HCT116 (cell line): ENCODE measurements at regions not wholly inside any gene's neighbourhood (a gene's known extent, or its start where the extent isn't known, plus 50 kb on each side); places are given as distances from the start of the nearest gene placed in this dataset.

Source experiments
- ATAC-seq: fragments of 200-7000 bp; cut with Tn5 transposase; 2 replicates; pipeline ENCODE4 v1.9.1; 2020; ENCODE audit warnings: mild to moderate bottlenecking, moderate library complexity
- BruUV-seq: library from RNA; stranded (reverse); fragments of 400-500 nt; replicated peaks from 2 replicates; lab custom pipeline; 2021; lab: Mats Ljungman, UMichigan
- CTCF ChIA-PET: fragments of 300-600 bp; sonication (Branson Sonifier 250); formaldehyde crosslinking; loops from one replicate; lab custom pipeline; 2021; ENCODE audit warnings: antibody characterized with exemption; lab: Charles Lee
- POLR2A ChIA-PET: fragments of 300-600, 350-600 bp; sonication (Branson Sonifier 250); formaldehyde crosslinking; loops from one replicate; lab custom pipeline; 2021; ENCODE audit warnings: antibody characterized with exemption; lab: Charles Lee
- RAD21 ChIA-PET, 2 experiments: fragments of 300-600 bp; sonication (Branson Sonifier 250); formaldehyde crosslinking; loops; one replicate each; lab custom pipeline; 2023; ENCODE audit warnings: low total read pairs in 2 of 2; ENCODE audit not compliant: uncharacterized antibody in 2 of 2, unreplicated experiment in 2 of 2, low non-redundant PET in 1 of 2; lab: Charles Lee
- DNase-seq: peaks from one replicate; pipeline ENCODE4 v3.0.0-alpha.2; 2010; ENCODE audit warnings: low read depth, low spot score
- H2AFZ ChIP-seq: fragments of 200-600 bp; shearing (Covaris generic), sonication (generic); 2 replicates; pipeline ENCODE4 v1.6.1; 2017; ENCODE audit warnings: low read depth, mixed run types, mixed read lengths, antibody characterized with exemption, low read length; ENCODE audit not compliant: poor library complexity, severe bottlenecking
- H3K27ac ChIP-seq: 2 replicates; pipeline ENCODE4 v1.5.1; 2012; ENCODE audit warnings: low read depth, low read length
- H3K27me3 ChIP-seq: fragments of 200-600 bp; sonication (generic); 2 replicates; pipeline ENCODE4 v1.6.1; 2016; ENCODE audit warnings: mixed run types, low read length, mixed read lengths; ENCODE audit not compliant: insufficient read depth
- H3K36me3 ChIP-seq, 2 experiments: fragments of 200-500 bp in 1 of 2; fragments of 200-600 bp in 1 of 2; sonication (Bioruptor generic) in 1 of 2; sonication (generic) in 1 of 2; 2 replicates each; pipeline versions ENCODE4 v1.5.1 to v1.6.1; 2014 to 2016; ENCODE audit warnings: low read length in 2 of 2, inconsistent platforms in 1 of 2, mixed read lengths in 1 of 2, mixed run types in 1 of 2; ENCODE audit not compliant: insufficient read depth in 2 of 2, control insufficient read depth in 1 of 2
- H3K4me1 ChIP-seq, 2 experiments: fragments of 200-600 bp in 1 of 2; sonication (generic) in 1 of 2; 2 replicates each; pipeline versions ENCODE4 v1.5.1 to v1.6.1; 2012 to 2017; ENCODE audit warnings: low read length in 2 of 2, inconsistent platforms in 1 of 2, mild to moderate bottlenecking in 1 of 2, mixed read lengths in 1 of 2, mixed run types in 1 of 2, moderate library complexity in 1 of 2; ENCODE audit not compliant: insufficient read depth in 2 of 2, control insufficient read depth in 1 of 2
- H3K4me2 ChIP-seq: fragments of 200-600 bp; sonication (generic); 2 replicates; pipeline ENCODE4 v1.6.1; 2017; ENCODE audit warnings: mixed run types, low read length, mixed read lengths
- H3K4me3 ChIP-seq, 2 experiments: fragments of 200-600 bp in 1 of 2; sonication (generic) in 1 of 2; replicated peaks in 1 of 2; 2 replicates each; pipeline ENCODE4 v1.5.1; 2011 to 2016; ENCODE audit warnings: low read length in 2 of 2, control low read depth in 1 of 2, low read depth in 1 of 2, mild to moderate bottlenecking in 1 of 2, mixed read lengths in 1 of 2, mixed run types in 1 of 2
- H3K79me2 ChIP-seq: fragments of 200-600 bp; sonication (generic); 2 replicates; pipeline ENCODE4 v1.6.1; 2017; ENCODE audit warnings: mild to moderate bottlenecking, mixed run types, low read length, moderate library complexity, mixed read lengths; ENCODE audit not compliant: insufficient read depth
- H3K9ac ChIP-seq: fragments of 200-600 bp; sonication (generic); 2 replicates; pipeline ENCODE4 v1.6.1; 2016; ENCODE audit warnings: low read length, mixed read lengths
- H3K9me2 ChIP-seq: fragments of 200-600 bp; sonication (generic), shearing (Covaris generic); 2 replicates; pipeline ENCODE4 v1.6.1; 2017; ENCODE audit warnings: mixed run types, mild to moderate bottlenecking, moderate library complexity; ENCODE audit not compliant: insufficient read depth
- H3K9me3 ChIP-seq, 2 experiments: fragments of 200-500 bp in 1 of 2; fragments of 200-600 bp in 1 of 2; sonication (Bioruptor generic) in 1 of 2; sonication (generic) in 1 of 2; 2 replicates each; pipeline ENCODE4 v1.6.1; 2014 to 2017; ENCODE audit warnings: low read length in 2 of 2, mixed read lengths in 2 of 2, inconsistent platforms in 1 of 2, low read depth in 1 of 2, mild to moderate bottlenecking in 1 of 2, mixed run types in 1 of 2, moderate library complexity in 1 of 2; ENCODE audit not compliant: control insufficient read depth in 1 of 2, insufficient read depth in 1 of 2
- H4K20me1 ChIP-seq: fragments of 200-600 bp; sonication (generic), shearing (Covaris generic); 2 replicates; pipeline ENCODE4 v1.6.1; 2017; ENCODE audit warnings: mixed run types, mild to moderate bottlenecking, moderate library complexity; ENCODE audit not compliant: insufficient read depth
- CBX3 ChIP-seq: IDR thresholded peaks from 2 replicates; pipeline ENCODE4 v1.6.1; 2012; ENCODE audit warnings: low read depth
- CEBPB ChIP-seq: IDR thresholded peaks from 2 replicates; pipeline ENCODE4 v1.6.1; 2012; ENCODE audit warnings: low read depth
- CTCF ChIP-seq, 3 experiments: fragments of 200-600 bp in 1 of 3; sonication (generic) in 1 of 3; IDR thresholded peaks in 2 of 3; conservative IDR thresholded peaks in 1 of 3; 2 replicates each; pipeline ENCODE4 v1.5.1; 2012 to 2017; ENCODE audit warnings: low read depth in 2 of 3, low read length in 2 of 3, antibody characterized with exemption in 1 of 3, borderline replicate concordance in 1 of 3, control low read depth in 1 of 3, mild to moderate bottlenecking in 1 of 3, mixed read lengths in 1 of 3, mixed run types in 1 of 3, moderate library complexity in 1 of 3; ENCODE audit not compliant: insufficient read depth in 1 of 3
- EGR1 ChIP-seq: IDR thresholded peaks from 2 replicates; pipeline ENCODE4 v1.6.1; 2012; ENCODE audit warnings: low read depth
- EZH2phosphoT487 ChIP-seq: fragments of 200-600 bp; IDR thresholded peaks from 2 replicates; pipeline ENCODE4 v1.6.1; 2018; ENCODE audit warnings: antibody characterized with exemption, borderline replicate concordance
- JUND ChIP-seq: IDR thresholded peaks from 2 replicates; pipeline ENCODE4 v1.6.1; 2012
- MAX ChIP-seq: IDR thresholded peaks from 2 replicates; pipeline ENCODE4 v1.6.1; 2012
- POLR2A ChIP-seq: IDR thresholded peaks from 2 replicates; pipeline ENCODE4 v1.7.0; 2011; ENCODE audit warnings: borderline replicate concordance; ENCODE audit not compliant: insufficient read depth, insufficient read length; ENCODE audit errors: extremely low read depth
- RAD21 ChIP-seq: IDR thresholded peaks from 2 replicates; pipeline ENCODE4 v1.6.1; 2012; ENCODE audit warnings: low read depth, mild to moderate bottlenecking
- SIN3A ChIP-seq: IDR thresholded peaks from 2 replicates; pipeline ENCODE4 v1.6.1; 2012; ENCODE audit warnings: low read depth
- SP1 ChIP-seq: IDR thresholded peaks from 2 replicates; pipeline ENCODE4 v1.6.1; 2012; ENCODE audit warnings: low read depth
- SRF ChIP-seq: IDR thresholded peaks from 2 replicates; pipeline ENCODE4 v1.6.1; 2012; ENCODE audit warnings: low read depth
- ZFX ChIP-seq: fragments of 450-650 bp; IDR thresholded peaks from 2 replicates; pipeline ENCODE4 v1.6.1; 2017
- ZNF274 ChIP-seq: fragments of 200-500 bp; sonication (Bioruptor generic); IDR thresholded peaks from 2 replicates; pipeline ENCODE4 v1.6.1; 2014; ENCODE audit warnings: mild to moderate bottlenecking, low read depth, low read length, inconsistent platforms
- intact Hi-C: fragments of 100-400 bp; cut with micrococcal nuclease; formaldehyde crosslinking; loops from 2 replicates; pipeline ENCODE4 v1.10.0; 2022
- TF ChIP-seq, protein P1 (sequence below): IDR thresholded peaks from 2 replicates; pipeline ENCODE4 v1.6.1; 2012; ENCODE audit warnings: low read depth
- TF ChIP-seq, protein P2 (sequence below): IDR thresholded peaks from 2 replicates; pipeline ENCODE4 v1.6.1; 2011; ENCODE audit warnings: mild to moderate bottlenecking, low read length, moderate library complexity; ENCODE audit not compliant: insufficient replicate concordance; ENCODE audit errors: extremely low read depth

- TF ChIP-seq, protein P1, sequence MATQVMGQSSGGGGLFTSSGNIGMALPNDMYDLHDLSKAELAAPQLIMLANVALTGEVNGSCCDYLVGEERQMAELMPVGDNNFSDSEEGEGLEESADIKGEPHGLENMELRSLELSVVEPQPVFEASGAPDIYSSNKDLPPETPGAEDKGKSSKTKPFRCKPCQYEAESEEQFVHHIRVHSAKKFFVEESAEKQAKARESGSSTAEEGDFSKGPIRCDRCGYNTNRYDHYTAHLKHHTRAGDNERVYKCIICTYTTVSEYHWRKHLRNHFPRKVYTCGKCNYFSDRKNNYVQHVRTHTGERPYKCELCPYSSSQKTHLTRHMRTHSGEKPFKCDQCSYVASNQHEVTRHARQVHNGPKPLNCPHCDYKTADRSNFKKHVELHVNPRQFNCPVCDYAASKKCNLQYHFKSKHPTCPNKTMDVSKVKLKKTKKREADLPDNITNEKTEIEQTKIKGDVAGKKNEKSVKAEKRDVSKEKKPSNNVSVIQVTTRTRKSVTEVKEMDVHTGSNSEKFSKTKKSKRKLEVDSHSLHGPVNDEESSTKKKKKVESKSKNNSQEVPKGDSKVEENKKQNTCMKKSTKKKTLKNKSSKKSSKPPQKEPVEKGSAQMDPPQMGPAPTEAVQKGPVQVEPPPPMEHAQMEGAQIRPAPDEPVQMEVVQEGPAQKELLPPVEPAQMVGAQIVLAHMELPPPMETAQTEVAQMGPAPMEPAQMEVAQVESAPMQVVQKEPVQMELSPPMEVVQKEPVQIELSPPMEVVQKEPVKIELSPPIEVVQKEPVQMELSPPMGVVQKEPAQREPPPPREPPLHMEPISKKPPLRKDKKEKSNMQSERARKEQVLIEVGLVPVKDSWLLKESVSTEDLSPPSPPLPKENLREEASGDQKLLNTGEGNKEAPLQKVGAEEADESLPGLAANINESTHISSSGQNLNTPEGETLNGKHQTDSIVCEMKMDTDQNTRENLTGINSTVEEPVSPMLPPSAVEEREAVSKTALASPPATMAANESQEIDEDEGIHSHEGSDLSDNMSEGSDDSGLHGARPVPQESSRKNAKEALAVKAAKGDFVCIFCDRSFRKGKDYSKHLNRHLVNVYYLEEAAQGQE: no peak
Observed at GRCh38 chr14:98999345-98999744, 272.7 kb downstream of the BCL11B start (continued).

DNA sequence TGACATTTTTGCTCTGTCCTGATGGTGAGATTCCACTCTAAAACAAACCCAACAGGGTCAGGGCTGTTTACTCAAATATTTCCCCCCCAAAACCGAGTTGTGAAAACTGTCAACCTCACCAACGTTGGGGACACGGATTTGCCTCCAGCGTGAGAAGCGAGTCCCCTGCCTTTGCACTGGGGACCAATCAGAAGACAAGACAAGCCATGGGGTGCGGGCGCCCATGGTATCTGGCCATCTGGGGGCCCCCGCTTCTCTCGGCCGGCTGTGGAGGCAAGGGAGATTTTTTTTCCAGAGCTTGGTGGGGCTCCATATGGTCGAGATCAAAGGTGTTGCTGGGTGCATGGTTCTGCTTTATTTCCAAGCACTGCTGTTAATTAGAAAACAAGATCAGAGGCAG lies 272.1 kb downstream of the BCL11B start:
- no TSS peak for BruUV-seq
- ChIA-PET POLR2A (no interaction called here), CTCF (no interaction called here), RAD21 (no interaction called here)
- Histone ChIP-seq H2AFZ (no peak overlapping the region), H3K36me3 (no peaks in the 10 kb centered on the region), H3K27ac (no peak overlapping the region), H3K4me3 (no peak overlapping the region), H3K4me2 (no peak overlapping the region), H3K9me2 (no peaks in the 10 kb centered on the region; the same call in 1 of the 2 replicates), H4K20me1 (no peaks in the 10 kb centered on the region), H3K4me1 (no peaks in the 10 kb centered on the region), H3K79me2 (no peaks in the 10 kb centered on the region), H3K27me3 (no peaks in the 10 kb centered on the region), H3K9ac (no peak overlapping the region), H3K9me3 (no peaks in the 10 kb centered on the region)
- DNase-seq (no peak), ATAC-seq (no peak)
- intact Hi-C loops: no loop called here
- TF ChIP-seq MAX (no peak), CTCF (IDR thresholded peaks at IDR 0.05 in 2 of 3, conservative IDR thresholded peaks at IDR 0.05 in 1 of 3; ENCODE audit: borderline replicate concordance in 1 of 3, insufficient read depth in 1 of 3, low read depth in 2 of 3, low read length in 2 of 3) (no peak), JUND (no peak), ZNF274 (no peak), CEBPB (no peak), RAD21 (no peak), SRF (no peak), EZH2phosphoT487 (no peak), POLR2A (no peak), SIN3A (no peak), ZFX (no peak), SP1 (no peak), CBX3 (no peak), EGR1 (no peak)
- TF ChIP-seq, protein P2, sequence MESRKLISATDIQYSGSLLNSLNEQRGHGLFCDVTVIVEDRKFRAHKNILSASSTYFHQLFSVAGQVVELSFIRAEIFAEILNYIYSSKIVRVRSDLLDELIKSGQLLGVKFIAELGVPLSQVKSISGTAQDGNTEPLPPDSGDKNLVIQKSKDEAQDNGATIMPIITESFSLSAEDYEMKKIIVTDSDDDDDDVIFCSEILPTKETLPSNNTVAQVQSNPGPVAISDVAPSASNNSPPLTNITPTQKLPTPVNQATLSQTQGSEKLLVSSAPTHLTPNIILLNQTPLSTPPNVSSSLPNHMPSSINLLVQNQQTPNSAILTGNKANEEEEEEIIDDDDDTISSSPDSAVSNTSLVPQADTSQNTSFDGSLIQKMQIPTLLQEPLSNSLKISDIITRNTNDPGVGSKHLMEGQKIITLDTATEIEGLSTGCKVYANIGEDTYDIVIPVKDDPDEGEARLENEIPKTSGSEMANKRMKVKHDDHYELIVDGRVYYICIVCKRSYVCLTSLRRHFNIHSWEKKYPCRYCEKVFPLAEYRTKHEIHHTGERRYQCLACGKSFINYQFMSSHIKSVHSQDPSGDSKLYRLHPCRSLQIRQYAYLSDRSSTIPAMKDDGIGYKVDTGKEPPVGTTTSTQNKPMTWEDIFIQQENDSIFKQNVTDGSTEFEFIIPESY: no peak
